ENCODE measurements at regions not wholly inside any gene's neighbourhood (a gene's known extent, or its start where the extent isn't known, plus 50 kb on each side); places are given as distances from the start of the nearest gene placed in this dataset.

DNA sequence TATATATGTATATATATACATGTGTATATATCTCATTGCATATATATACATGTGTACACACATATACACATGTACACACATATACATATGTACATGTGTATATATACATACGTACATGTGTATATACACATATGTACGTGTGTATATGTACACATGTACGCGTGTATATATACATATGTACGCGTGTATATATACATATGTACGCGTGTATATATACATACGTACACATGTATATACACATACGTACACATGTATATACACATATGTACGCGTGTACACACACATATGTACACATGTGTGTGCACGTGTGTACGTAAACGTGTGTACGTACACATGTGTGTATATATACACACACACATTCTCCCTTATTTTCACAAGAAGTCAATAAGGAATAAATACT is 141.6 kb upstream of the TMCC3 start:
- no peaks in the 10 kb centered on the region for H3K9me3 ChIP-seq
- DNase-seq (ENCODE audit: low spot score) (no peak), ATAC-seq (ENCODE audit: insufficient number of reproducible peaks, low FRiP score, low read depth) (no peak)
- H3K36me3 ChIP-seq: no peaks in the 10 kb centered on the region
- no peaks in the 10 kb centered on the region for H3K4me1 ChIP-seq (ENCODE audit: control insufficient read depth in 1 of 2, low read depth in 2 of 2)
- TF ChIP-seq CTCF (IDR thresholded peaks at IDR 0.05): no peak
- no peaks in the 10 kb centered on the region for H3K27me3 ChIP-seq (replicated peaks; ENCODE audit: insufficient read depth)
- H3K4me3 ChIP-seq: no peak overlapping the region
- H3K27ac ChIP-seq: no peak overlapping the region

- ATAC-seq (ENCODE audit: insufficient number of reproducible peaks, low FRiP score, low read depth) (no peak), DNase-seq (ENCODE audit: low spot score) (no peak)
- TF ChIP-seq CTCF (IDR thresholded peaks at IDR 0.05): no peak
- Histone ChIP-seq H3K4me1 (ENCODE audit: control insufficient read depth in 1 of 2, low read depth in 2 of 2) (no peaks in the 10 kb centered on the region), H3K9me3 (no peaks in the 10 kb centered on the region), H3K27me3 (replicated peaks; ENCODE audit: insufficient read depth) (no peaks in the 10 kb centered on the region), H3K27ac (no peak overlapping the region), H3K4me3 (no peak overlapping the region), H3K36me3 (no peaks in the 10 kb centered on the region)
Measured at GRCh38 chr12:94790825-94791224, 140.5 kb upstream of the TMCC3 start.

GRCh38 chr12:94790370-94790769 is 140.0 kb upstream of the TMCC3 start:
- Histone ChIP-seq H3K36me3 (no peaks in the 10 kb centered on the region), H3K4me1 (ENCODE audit: control insufficient read depth in 1 of 2, low read depth in 2 of 2) (no peaks in the 10 kb centered on the region), H3K27me3 (replicated peaks; ENCODE audit: insufficient read depth) (no peaks in the 10 kb centered on the region), H3K9me3 (no peaks in the 10 kb centered on the region), H3K4me3 (no peak overlapping the region), H3K27ac (no peak overlapping the region)
- DNase-seq (ENCODE audit: low spot score): no peak
- no peak for TF ChIP-seq CTCF (IDR thresholded peaks at IDR 0.05)
- no peak for ATAC-seq (ENCODE audit: insufficient number of reproducible peaks, low FRiP score, low read depth)

DNA sequence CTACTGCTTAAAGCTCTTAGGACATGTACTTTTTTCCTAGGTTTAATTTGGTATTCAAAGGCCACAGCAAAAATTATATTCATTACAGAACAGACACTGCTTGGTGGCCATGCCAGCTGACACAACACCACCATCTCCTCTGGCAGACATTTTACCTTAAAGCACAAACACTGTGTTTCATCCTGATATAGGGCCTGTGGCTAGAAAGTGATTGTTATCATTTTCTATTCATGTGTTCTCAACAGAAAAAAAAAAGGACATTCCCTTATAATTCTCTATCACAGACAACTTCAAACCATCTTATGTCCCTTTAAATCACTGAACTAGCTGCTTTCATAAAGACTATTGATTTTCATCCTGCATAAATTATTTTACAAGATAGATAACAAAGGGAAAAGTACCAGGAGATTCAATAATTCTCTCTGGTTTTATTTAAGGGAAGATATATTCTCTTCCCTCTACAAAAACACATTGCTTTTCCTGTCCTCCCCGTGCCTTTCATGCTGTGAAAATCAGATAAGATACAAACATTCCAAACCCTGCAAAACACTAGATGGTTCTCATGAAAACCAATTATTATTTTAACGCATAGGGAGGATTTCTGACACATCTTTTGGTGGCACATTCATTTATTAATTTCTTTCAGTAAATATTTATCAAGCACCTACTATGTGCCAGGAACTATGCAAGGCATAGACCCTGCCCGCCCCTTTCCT is 139.3 kb upstream of the TMCC3 start:
- Histone ChIP-seq H3K4me3 (no peak overlapping the region), H3K36me3 (no peaks in the 10 kb centered on the region), H3K27me3 (replicated peaks; ENCODE audit: insufficient read depth) (no peaks in the 10 kb centered on the region), H3K27ac (no peak overlapping the region), H3K9me3 (no peaks in the 10 kb centered on the region), H3K4me1 (ENCODE audit: control insufficient read depth in 1 of 2, low read depth in 2 of 2) (no peaks in the 10 kb centered on the region)
- no peak for DNase-seq (ENCODE audit: low spot score)
- TF ChIP-seq CTCF (IDR thresholded peaks at IDR 0.05): no peak
- ATAC-seq (ENCODE audit: insufficient number of reproducible peaks, low FRiP score, low read depth): no peak

- Histone ChIP-seq H3K9me3 (no peaks in the 10 kb centered on the region), H3K27me3 (replicated peaks; ENCODE audit: insufficient read depth) (no peaks in the 10 kb centered on the region), H3K27ac (no peak overlapping the region), H3K4me3 (no peak overlapping the region), H3K36me3 (no peaks in the 10 kb centered on the region), H3K4me1 (ENCODE audit: control insufficient read depth in 1 of 2, low read depth in 2 of 2) (no peaks in the 10 kb centered on the region)
- ATAC-seq (ENCODE audit: insufficient number of reproducible peaks, low FRiP score, low read depth) (no peak), DNase-seq (ENCODE audit: low spot score) (no peak)
- no peak for TF ChIP-seq CTCF (IDR thresholded peaks at IDR 0.05)
Measured at GRCh38 chr12:94788298-94788697, 137.9 kb upstream of the TMCC3 start.

Measured in thoracic aorta (tissue), 2 donors.